HEK293 (cell line): ENCODE measurements at regions not wholly inside any gene's neighbourhood (a gene's known extent, or its start where the extent isn't known, plus 50 kb on each side); places are given as distances from the start of the nearest gene placed in this dataset.

Experiments
- HOXA7 ChIP-seq: sonication (generic); formaldehyde crosslinking; IDR thresholded peaks from 2 replicates; pipeline ENCODE4 v1.8.1; 2022; ENCODE audit warnings: missing genetic modification reagents, borderline replicate concordance
- SP2 ChIP-seq: fragments of 450-650 bp; formaldehyde crosslinking; IDR thresholded peaks from 2 replicates; pipeline ENCODE4 v1.5.1; 2016; ENCODE audit warnings: missing biosample characterization, missing genetic modification characterization
- WT1 ChIP-seq: fragments of 450-650 bp; formaldehyde crosslinking; IDR thresholded peaks from 2 replicates; pipeline ENCODE4 v1.5.1; 2016; ENCODE audit warnings: missing biosample characterization, missing genetic modification characterization
- YY1 ChIP-seq: fragments of 450-650 bp; formaldehyde crosslinking; IDR thresholded peaks from 2 replicates; pipeline ENCODE4 v1.5.1; 2018; ENCODE audit warnings: missing biosample characterization, missing genetic modification characterization
- ZIC2 ChIP-seq: fragments of 450-650 bp; formaldehyde crosslinking; IDR thresholded peaks from 2 replicates; pipeline ENCODE4 v1.5.1; 2016; ENCODE audit warnings: missing biosample characterization, missing genetic modification characterization
- ZNF211 ChIP-seq: fragments of 450-650 bp; formaldehyde crosslinking; IDR thresholded peaks from 2 replicates; pipeline ENCODE4 v1.5.1; 2016; ENCODE audit warnings: low read depth, missing biosample characterization, missing genetic modification characterization
- ZNF302 ChIP-seq: fragments of 450-650 bp; formaldehyde crosslinking; IDR thresholded peaks from 2 replicates; pipeline ENCODE4 v1.5.1; 2016; ENCODE audit warnings: missing biosample characterization, missing genetic modification characterization, low read depth
- ZNF548 ChIP-seq: fragments of 450-650 bp; formaldehyde crosslinking; IDR thresholded peaks from 2 replicates; pipeline ENCODE4 v1.5.1; 2016; ENCODE audit warnings: missing biosample characterization, missing genetic modification characterization
- ZNF768 ChIP-seq: fragments of 450-650 bp; formaldehyde crosslinking; IDR thresholded peaks from 2 replicates; pipeline ENCODE4 v1.5.1; 2018; ENCODE audit warnings: missing biosample characterization, mild to moderate bottlenecking, missing genetic modification characterization
- TF ChIP-seq, protein P1 (sequence below): fragments of 450-650 bp; formaldehyde crosslinking; IDR thresholded peaks from 2 replicates; pipeline ENCODE4 v1.5.1; 2016; ENCODE audit warnings: missing biosample characterization, missing genetic modification characterization
- TF ChIP-seq, protein P2 (sequence below): fragments of 450-650 bp; formaldehyde crosslinking; IDR thresholded peaks from 2 replicates; pipeline ENCODE4 v1.5.1; 2017; ENCODE audit warnings: missing biosample characterization, missing genetic modification characterization
- TF ChIP-seq, protein P3 (sequence below): sonication (generic); formaldehyde crosslinking; IDR thresholded peaks from 2 replicates; pipeline ENCODE4 v1.8.1; 2022; ENCODE audit warnings: mild to moderate bottlenecking, moderate library complexity, missing genetic modification reagents
- TF ChIP-seq, protein P4 (sequence below): fragments of 450-650 bp; formaldehyde crosslinking; IDR thresholded peaks from 2 replicates; pipeline ENCODE4; 2016; ENCODE audit warnings: missing biosample characterization, missing genetic modification characterization

DNA sequence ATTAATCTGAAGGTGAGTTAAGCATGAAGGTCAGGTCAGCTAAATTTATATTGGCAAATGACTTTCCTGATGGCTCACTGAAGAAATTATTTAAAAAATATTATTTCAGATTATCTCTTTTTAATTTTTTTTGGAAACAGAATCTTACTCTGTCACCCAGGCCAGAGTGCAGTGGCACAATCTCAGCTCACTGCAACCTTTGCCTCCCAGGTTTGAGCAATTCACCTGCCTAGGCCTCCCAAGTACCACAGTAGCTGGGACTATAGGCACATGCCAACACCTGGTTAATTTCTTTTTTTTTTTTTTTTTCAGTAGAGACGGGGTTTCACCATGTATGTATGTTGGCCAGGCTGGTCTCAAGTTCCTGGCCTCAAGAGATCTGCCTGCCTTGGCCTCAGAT, 976.7 kb downstream of the TTLL7 start:
- TF ChIP-seq, protein P1, sequence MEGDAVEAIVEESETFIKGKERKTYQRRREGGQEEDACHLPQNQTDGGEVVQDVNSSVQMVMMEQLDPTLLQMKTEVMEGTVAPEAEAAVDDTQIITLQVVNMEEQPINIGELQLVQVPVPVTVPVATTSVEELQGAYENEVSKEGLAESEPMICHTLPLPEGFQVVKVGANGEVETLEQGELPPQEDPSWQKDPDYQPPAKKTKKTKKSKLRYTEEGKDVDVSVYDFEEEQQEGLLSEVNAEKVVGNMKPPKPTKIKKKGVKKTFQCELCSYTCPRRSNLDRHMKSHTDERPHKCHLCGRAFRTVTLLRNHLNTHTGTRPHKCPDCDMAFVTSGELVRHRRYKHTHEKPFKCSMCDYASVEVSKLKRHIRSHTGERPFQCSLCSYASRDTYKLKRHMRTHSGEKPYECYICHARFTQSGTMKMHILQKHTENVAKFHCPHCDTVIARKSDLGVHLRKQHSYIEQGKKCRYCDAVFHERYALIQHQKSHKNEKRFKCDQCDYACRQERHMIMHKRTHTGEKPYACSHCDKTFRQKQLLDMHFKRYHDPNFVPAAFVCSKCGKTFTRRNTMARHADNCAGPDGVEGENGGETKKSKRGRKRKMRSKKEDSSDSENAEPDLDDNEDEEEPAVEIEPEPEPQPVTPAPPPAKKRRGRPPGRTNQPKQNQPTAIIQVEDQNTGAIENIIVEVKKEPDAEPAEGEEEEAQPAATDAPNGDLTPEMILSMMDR (tag by site-specific recombination) = no peak
- TF ChIP-seq SP2 (tag by site-specific recombination) (no peak), HOXA7 (CRISPR knock-in tag) (no peak), ZNF768 (tag by site-specific recombination) (no peak), YY1 (tag by site-specific recombination) (no peak), ZNF548 (tag by site-specific recombination) (no peak), ZNF302 (no peak), WT1 (tag by site-specific recombination) (no peak), ZIC2 (no peak), ZNF211 (tag by site-specific recombination) (no peak)
- TF ChIP-seq, protein P2, sequence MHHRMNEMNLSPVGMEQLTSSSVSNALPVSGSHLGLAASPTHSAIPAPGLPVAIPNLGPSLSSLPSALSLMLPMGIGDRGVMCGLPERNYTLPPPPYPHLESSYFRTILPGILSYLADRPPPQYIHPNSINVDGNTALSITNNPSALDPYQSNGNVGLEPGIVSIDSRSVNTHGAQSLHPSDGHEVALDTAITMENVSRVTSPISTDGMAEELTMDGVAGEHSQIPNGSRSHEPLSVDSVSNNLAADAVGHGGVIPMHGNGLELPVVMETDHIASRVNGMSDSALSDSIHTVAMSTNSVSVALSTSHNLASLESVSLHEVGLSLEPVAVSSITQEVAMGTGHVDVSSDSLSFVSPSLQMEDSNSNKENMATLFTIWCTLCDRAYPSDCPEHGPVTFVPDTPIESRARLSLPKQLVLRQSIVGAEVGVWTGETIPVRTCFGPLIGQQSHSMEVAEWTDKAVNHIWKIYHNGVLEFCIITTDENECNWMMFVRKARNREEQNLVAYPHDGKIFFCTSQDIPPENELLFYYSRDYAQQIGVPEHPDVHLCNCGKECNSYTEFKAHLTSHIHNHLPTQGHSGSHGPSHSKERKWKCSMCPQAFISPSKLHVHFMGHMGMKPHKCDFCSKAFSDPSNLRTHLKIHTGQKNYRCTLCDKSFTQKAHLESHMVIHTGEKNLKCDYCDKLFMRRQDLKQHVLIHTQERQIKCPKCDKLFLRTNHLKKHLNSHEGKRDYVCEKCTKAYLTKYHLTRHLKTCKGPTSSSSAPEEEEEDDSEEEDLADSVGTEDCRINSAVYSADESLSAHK (tag by site-specific recombination) = no peak
- TF ChIP-seq, protein P3, sequence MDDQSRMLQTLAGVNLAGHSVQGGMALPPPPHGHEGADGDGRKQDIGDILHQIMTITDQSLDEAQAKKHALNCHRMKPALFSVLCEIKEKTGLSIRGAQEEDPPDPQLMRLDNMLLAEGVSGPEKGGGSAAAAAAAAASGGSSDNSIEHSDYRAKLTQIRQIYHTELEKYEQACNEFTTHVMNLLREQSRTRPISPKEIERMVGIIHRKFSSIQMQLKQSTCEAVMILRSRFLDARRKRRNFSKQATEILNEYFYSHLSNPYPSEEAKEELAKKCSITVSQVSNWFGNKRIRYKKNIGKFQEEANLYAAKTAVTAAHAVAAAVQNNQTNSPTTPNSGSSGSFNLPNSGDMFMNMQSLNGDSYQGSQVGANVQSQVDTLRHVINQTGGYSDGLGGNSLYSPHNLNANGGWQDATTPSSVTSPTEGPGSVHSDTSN (CRISPR knock-in tag) = no peak
- TF ChIP-seq, protein P4, sequence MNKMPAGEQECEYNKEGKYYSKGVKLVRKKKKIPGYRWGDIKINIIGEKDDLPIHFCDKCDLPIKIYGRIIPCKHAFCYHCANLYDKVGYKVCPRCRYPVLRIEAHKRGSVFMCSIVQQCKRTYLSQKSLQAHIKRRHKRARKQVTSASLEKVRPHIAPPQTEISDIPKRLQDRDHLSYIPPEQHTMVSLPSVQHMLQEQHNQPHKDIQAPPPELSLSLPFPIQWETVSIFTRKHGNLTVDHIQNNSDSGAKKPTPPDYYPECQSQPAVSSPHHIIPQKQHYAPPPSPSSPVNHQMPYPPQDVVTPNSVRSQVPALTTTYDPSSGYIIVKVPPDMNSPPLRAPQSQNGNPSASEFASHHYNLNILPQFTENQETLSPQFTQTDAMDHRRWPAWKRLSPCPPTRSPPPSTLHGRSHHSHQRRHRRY (tag by site-specific recombination) = no peak
